ENCODE measurements at regions not wholly inside any gene's neighbourhood (a gene's known extent, or its start where the extent isn't known, plus 50 kb on each side); places are given as distances from the start of the nearest gene placed in this dataset.

- DNase-seq (ENCODE audit: low spot score): no peak
- TF ChIP-seq CTCF (IDR thresholded peaks at IDR 0.05; ENCODE audit: poor library complexity, severe bottlenecking): no peak
- Histone ChIP-seq H3K27me3 (ENCODE audit: insufficient read depth, poor library complexity, severe bottlenecking) (no peaks in the 10 kb centered on the region), H3K9me3 (ENCODE audit: severe bottlenecking) (no peaks in the 10 kb centered on the region), H3K36me3 (ENCODE audit: low read depth) (no peaks in the 10 kb centered on the region), H3K4me3 (ENCODE audit: severe bottlenecking) (no peak overlapping the region), H3K4me1 (ENCODE audit: insufficient read depth, poor library complexity, severe bottlenecking) (no peaks in the 10 kb centered on the region), H3K27ac (ENCODE audit: poor library complexity, severe bottlenecking) (no peak overlapping the region)
- ATAC-seq (ENCODE audit: low read depth): no peak
Measured at GRCh38 chr13:106010836-106011235, 524.6 kb downstream of the EFNB2 start.

GRCh38 chr13:106008540-106008939, 526.9 kb downstream of the EFNB2 start:
- DNase-seq (ENCODE audit: low spot score) (no peak), ATAC-seq (ENCODE audit: low read depth) (no peak)
- Histone ChIP-seq H3K4me1 (ENCODE audit: insufficient read depth, poor library complexity, severe bottlenecking) (no peaks in the 10 kb centered on the region), H3K36me3 (ENCODE audit: low read depth) (no peaks in the 10 kb centered on the region), H3K4me3 (ENCODE audit: severe bottlenecking) (no peak overlapping the region), H3K27ac (ENCODE audit: poor library complexity, severe bottlenecking) (no peak overlapping the region), H3K9me3 (ENCODE audit: severe bottlenecking) (no peaks in the 10 kb centered on the region), H3K27me3 (ENCODE audit: insufficient read depth, poor library complexity, severe bottlenecking) (no peaks in the 10 kb centered on the region)
- no peak for TF ChIP-seq CTCF (IDR thresholded peaks at IDR 0.05; ENCODE audit: poor library complexity, severe bottlenecking)

GRCh38 chr13:106007156-106007555, 528.3 kb downstream of the EFNB2 start:
- Histone ChIP-seq H3K27ac (ENCODE audit: poor library complexity, severe bottlenecking) (no peak overlapping the region), H3K27me3 (ENCODE audit: insufficient read depth, poor library complexity, severe bottlenecking) (no peaks in the 10 kb centered on the region), H3K4me1 (ENCODE audit: insufficient read depth, poor library complexity, severe bottlenecking) (no peaks in the 10 kb centered on the region), H3K9me3 (ENCODE audit: severe bottlenecking) (no peaks in the 10 kb centered on the region), H3K36me3 (ENCODE audit: low read depth) (no peaks in the 10 kb centered on the region), H3K4me3 (ENCODE audit: severe bottlenecking) (no peak overlapping the region)
- ATAC-seq (ENCODE audit: low read depth) (no peak), DNase-seq (ENCODE audit: low spot score) (no peak)
- no peak for TF ChIP-seq CTCF (IDR thresholded peaks at IDR 0.05; ENCODE audit: poor library complexity, severe bottlenecking)

GRCh38 chr13:106003651-106004050, 531.8 kb downstream of the EFNB2 start:
- Histone ChIP-seq H3K27ac (ENCODE audit: poor library complexity, severe bottlenecking) (no peak overlapping the region), H3K4me1 (ENCODE audit: insufficient read depth, poor library complexity, severe bottlenecking) (no peaks in the 10 kb centered on the region), H3K9me3 (ENCODE audit: severe bottlenecking) (no peaks in the 10 kb centered on the region), H3K27me3 (ENCODE audit: insufficient read depth, poor library complexity, severe bottlenecking) (no peaks in the 10 kb centered on the region), H3K36me3 (ENCODE audit: low read depth) (no peaks in the 10 kb centered on the region), H3K4me3 (ENCODE audit: severe bottlenecking) (no peak overlapping the region)
- no peak for TF ChIP-seq CTCF (IDR thresholded peaks at IDR 0.05; ENCODE audit: poor library complexity, severe bottlenecking)
- DNase-seq (ENCODE audit: low spot score): no peak
- no peak for ATAC-seq (ENCODE audit: low read depth)

- no peak for ATAC-seq (ENCODE audit: low read depth)
- H3K36me3 ChIP-seq (ENCODE audit: low read depth): no peaks in the 10 kb centered on the region
- no peak for TF ChIP-seq CTCF (IDR thresholded peaks at IDR 0.05; ENCODE audit: poor library complexity, severe bottlenecking)
Measured at GRCh38 chr13:106001443-106001842, 534.0 kb downstream of the EFNB2 start.

More at GRCh38 chr13:106001443-106001842, 534.0 kb downstream of the EFNB2 start:
- Histone ChIP-seq H3K4me1 (ENCODE audit: insufficient read depth, poor library complexity, severe bottlenecking) (no peaks in the 10 kb centered on the region), H3K27ac (ENCODE audit: poor library complexity, severe bottlenecking) (no peak overlapping the region), H3K4me3 (ENCODE audit: severe bottlenecking) (no peak overlapping the region), H3K9me3 (ENCODE audit: severe bottlenecking) (no peaks in the 10 kb centered on the region), H3K27me3 (ENCODE audit: insufficient read depth, poor library complexity, severe bottlenecking) (no peaks in the 10 kb centered on the region)
- no peak for DNase-seq (ENCODE audit: low spot score)

Data from RWPE2 (cell line).